K562 (cell line): ENCODE measurements at regions not wholly inside any gene's neighbourhood (a gene's known extent, or its start where the extent isn't known, plus 50 kb on each side); places are given as distances from the start of the nearest gene placed in this dataset.

Experiments
- ARID1B ChIP-seq: fragments of 450-650 bp; IDR thresholded peaks from 2 replicates; pipeline ENCODE4 v1.6.1; 2016; ENCODE audit warnings: antibody characterized with exemption, mild to moderate bottlenecking, inconsistent platforms
- ATF4 ChIP-seq: fragments of 450-650 bp; formaldehyde crosslinking; IDR thresholded peaks from 2 replicates; pipeline ENCODE4 v1.4.0; 2022; ENCODE audit warnings: mild to moderate bottlenecking, moderate library complexity
- CEBPZ ChIP-seq: fragments of 150-350 bp; IDR thresholded peaks from 2 replicates; pipeline ENCODE4 v1.6.1; 2014; ENCODE audit warnings: low read depth, mild to moderate bottlenecking, low read length, borderline replicate concordance
- DEAF1 ChIP-seq: fragments of 450-650 bp; formaldehyde crosslinking; IDR thresholded peaks from 2 replicates; pipeline ENCODE4 v1.4.0; 2020; ENCODE audit warnings: mild to moderate bottlenecking, moderate library complexity
- FUS ChIP-seq: fragments of 200-400 bp; formaldehyde crosslinking; optimal IDR thresholded peaks from 2 replicates; pipeline ENCODE3; 2017; ENCODE audit warnings: low read depth, low read length
- HBP1 ChIP-seq: fragments of 450-650 bp; formaldehyde crosslinking; IDR thresholded peaks from 2 replicates; pipeline ENCODE4 v1.4.0; 2022; ENCODE audit warnings: missing genetic modification characterization
- L3MBTL2 ChIP-seq: fragments of 450-650 bp; IDR thresholded peaks from 2 replicates; pipeline ENCODE4 v1.6.1; 2016; ENCODE audit warnings: mild to moderate bottlenecking, moderate library complexity
- MYC ChIP-seq, 2 experiments: fragments of 250-450 bp in 1 of 2; sonication (Bioruptor Pico) in 1 of 2; IDR thresholded peaks; 2 replicates each; pipeline versions ENCODE4 v1.5.1 to v1.6.1; 2012 to 2021; ENCODE audit warnings: low read depth in 2 of 2, borderline replicate concordance in 1 of 2, improper control_type of control experiment in 1 of 2, low read length in 1 of 2, mild to moderate bottlenecking in 1 of 2, moderate library complexity in 1 of 2
- PATZ1 ChIP-seq: fragments of 250-450 bp; sonication (Bioruptor Pico); IDR thresholded peaks from 2 replicates; pipeline ENCODE4 v1.5.0; 2020; ENCODE audit warnings: mild to moderate bottlenecking, borderline replicate concordance
- PHF20 ChIP-seq: fragments of 450-650 bp; IDR thresholded peaks from 2 replicates; pipeline ENCODE4 v1.6.1; 2018; ENCODE audit not compliant: partially characterized antibody
- RCOR1 ChIP-seq, 2 experiments: IDR thresholded peaks; 2 replicates each; pipeline ENCODE4 v1.6.1; 2012; ENCODE audit warnings: low read depth in 2 of 2, low read length in 2 of 2, borderline replicate concordance in 1 of 2, improper control_type of control experiment in 1 of 2
- TFAP4 ChIP-seq: sonication (generic); formaldehyde crosslinking; IDR thresholded peaks from 2 replicates; pipeline ENCODE4 v1.8.0; 2022; ENCODE audit warnings: missing genetic modification reagents, mild to moderate bottlenecking, moderate library complexity, borderline replicate concordance
- U2AF1 ChIP-seq: fragments of 200-400 bp; formaldehyde crosslinking; optimal IDR thresholded peaks from 2 replicates; pipeline ENCODE3; 2017; ENCODE audit warnings: mild to moderate bottlenecking, low read depth, low read length, moderate library complexity
- ZNF224 ChIP-seq: sonication (generic); formaldehyde crosslinking; IDR thresholded peaks from 2 replicates; pipeline ENCODE4 v1.8.0; 2022; ENCODE audit warnings: mild to moderate bottlenecking, missing genetic modification reagents

GRCh38 chr1:244273845-244274619 lies 177.7 kb downstream of the ADSS2 start (continued):
- TF ChIP-seq HBP1 (CRISPR knock-in tag): no peak
- no peak for TF ChIP-seq CEBPZ
- TF ChIP-seq ATF4 (CRISPR knock-in tag): no peak
- TF ChIP-seq DEAF1 (CRISPR knock-in tag): no peak
- TF ChIP-seq U2AF1: no peak
- TF ChIP-seq RCOR1 (IDR thresholded peaks at IDR 0.05; ENCODE audit: borderline replicate concordance in 1 of 2, low read depth in 2 of 2, low read length in 2 of 2): peak in 1 of 2 experiments; percentile 71; a peak in 1 of 4 replicates
- peak; percentile 57; the same call in 1 of the 2 replicates for TF ChIP-seq L3MBTL2
- peak; percentile 50; the same call in 1 of the 2 replicates for TF ChIP-seq ARID1B
- 0 out of 2 replicates have a peak, but pooled peaks have one; percentile 26 for TF ChIP-seq MYC (IDR thresholded peaks at IDR 0.05; ENCODE audit: low read depth, low read length)
- no peak for TF ChIP-seq MYC (CRISPR knock-in tag; IDR thresholded peaks at IDR 0.05; ENCODE audit: borderline replicate concordance, low read depth)
- no peak for TF ChIP-seq PATZ1 (CRISPR knock-in tag)
- peak; percentile 61 for TF ChIP-seq TFAP4 (CRISPR knock-in tag)
- TF ChIP-seq ZNF224 (CRISPR knock-in tag): no peak
- no peak for TF ChIP-seq FUS
- TF ChIP-seq PHF20: no peak
